Esophagus squamous epithelium (tissue), 5 donors: ENCODE measurements at regions not wholly inside any gene's neighbourhood (a gene's known extent, or its start where the extent isn't known, plus 50 kb on each side); places are given as distances from the start of the nearest gene placed in this dataset.

Experiments
- DNase-seq: peaks from one replicate; lab custom pipeline; 2025; lab: John Stamatoyannopoulos, UW
- H3K27ac ChIP-seq, 4 donors: fragments of 200-600 bp; sonication (generic); one replicate each; pipeline ENCODE4 v1.5.1; 2016 to 2019; ENCODE audit warnings: mild to moderate bottlenecking in 1 of 4
- H3K27me3 ChIP-seq, 4 donors: fragments of 200-600 bp; sonication (generic); 1 replicate in 3 of 4; 2 replicates in 1 of 4; pipeline versions ENCODE4 v1.5.1 to v1.6.0; 2017 to 2021; ENCODE audit warnings: antibody characterized with exemption in 1 of 4
- H3K36me3 ChIP-seq, 3 donors: fragments of 200-600 bp; sonication (generic); one replicate each; pipeline ENCODE4 v1.5.1; 2016 to 2019
- H3K4me1 ChIP-seq, 3 donors: fragments of 200-600 bp; sonication (generic); one replicate each; pipeline ENCODE4 v1.5.1; 2017 to 2019
- H3K4me3 ChIP-seq, 4 donors: fragments of 200-600 bp; sonication (generic); 1 replicate in 3 of 4; 2 replicates in 1 of 4; pipeline ENCODE4 v1.5.1; 2016 to 2019; ENCODE audit warnings: mild to moderate bottlenecking in 2 of 4, moderate library complexity in 1 of 4
- H3K9me3 ChIP-seq, 3 donors: fragments of 200-600 bp; sonication (generic); one replicate each; pipeline ENCODE4 v1.5.1; 2016 to 2019
- POLR2A ChIP-seq, 4 donors: fragments of 450-650 bp; IDR thresholded peaks; one replicate each; pipeline ENCODE4 v1.6.1; 2017; ENCODE audit warnings: antibody characterized with exemption in 4 of 4, mild to moderate bottlenecking in 4 of 4, moderate library complexity in 3 of 4
- WGBS, 2 donors: methylation state at CpG; one replicate each; pipeline ENCODE4 v1.1.5; 2018; 5-methylcytosine and 5-hydroxymethylcytosine counted together
- intact Hi-C: fragments of 100-400 bp; cut with DNase I; formaldehyde crosslinking; loops from one replicate; pipeline ENCODE4 v1.15.0; 2022
- TF ChIP-seq, protein P1 (sequence below), 6 experiments: fragments of 450-650 bp in 4 of 6; fragments of 200-600 bp in 2 of 6; sonication (generic) in 2 of 6; IDR thresholded peaks; one replicate each; pipeline ENCODE4 v1.5.1; 2016 to 2019; ENCODE audit warnings: antibody characterized with exemption in 6 of 6, mild to moderate bottlenecking in 4 of 6, moderate library complexity in 4 of 6
- donor health status: DM: yes; HTN: yes; CAD: no.

DNA sequence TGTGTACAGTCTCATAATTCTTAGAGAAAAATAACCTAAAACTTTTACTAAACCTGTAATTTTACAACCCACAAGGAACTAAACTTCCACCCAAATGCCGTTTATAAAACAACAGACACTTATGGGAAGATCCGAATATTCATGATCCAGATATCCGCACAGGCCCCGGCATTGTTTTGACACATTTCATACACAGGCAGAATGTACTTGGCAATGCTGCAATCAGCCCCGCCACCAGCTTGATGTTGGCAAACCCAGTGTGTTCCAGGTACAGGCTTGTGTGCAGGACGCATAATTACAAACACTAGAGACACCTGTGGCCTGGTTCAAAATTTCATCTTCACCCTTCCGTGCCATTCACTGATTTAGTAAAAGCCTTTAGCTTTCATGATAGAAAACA, 393.0 kb upstream of the SALL3 start:
- intact Hi-C loops, result no loop called here
- Histone ChIP-seq H3K27me3 (no peaks in the 10 kb centered on the region), H3K4me1 (peaks cover 0 to 12% (median 0%) of the 10 kb centered on the region in 3 donors)

DNA sequence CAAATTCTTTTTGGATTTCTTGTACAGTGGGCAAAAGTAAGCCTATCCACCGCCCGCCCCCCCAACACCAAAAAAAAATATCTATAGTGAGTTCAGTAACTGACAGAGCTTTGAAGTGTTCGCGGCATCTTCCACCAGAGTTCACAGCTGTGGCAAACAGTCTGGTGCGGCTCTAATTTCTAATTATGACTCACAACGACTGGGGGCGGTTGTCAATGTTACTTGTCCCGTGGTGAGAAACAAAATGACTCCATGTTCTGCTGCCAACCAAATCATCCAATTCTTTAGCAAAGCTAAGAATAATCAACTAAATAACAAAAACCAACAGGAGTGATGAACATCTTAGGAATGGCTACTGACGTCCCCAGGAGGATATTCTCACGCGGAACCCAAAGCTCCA, 392.5 kb upstream of the SALL3 start:
- Histone ChIP-seq H3K27me3 (no peaks in the 10 kb centered on the region), H3K36me3 (no peaks in the 10 kb centered on the region), H3K27ac (no peak overlapping the region), H3K4me3 (no peak overlapping the region), H3K4me1 (peaks cover 0 to 12% (median 0%) of the 10 kb centered on the region in 3 donors), H3K9me3 (no peaks in the 10 kb centered on the region)
- DNase-seq, result no peak
- no peak for TF ChIP-seq POLR2A (IDR thresholded peaks at IDR 0.05)
- TF ChIP-seq, protein P1, sequence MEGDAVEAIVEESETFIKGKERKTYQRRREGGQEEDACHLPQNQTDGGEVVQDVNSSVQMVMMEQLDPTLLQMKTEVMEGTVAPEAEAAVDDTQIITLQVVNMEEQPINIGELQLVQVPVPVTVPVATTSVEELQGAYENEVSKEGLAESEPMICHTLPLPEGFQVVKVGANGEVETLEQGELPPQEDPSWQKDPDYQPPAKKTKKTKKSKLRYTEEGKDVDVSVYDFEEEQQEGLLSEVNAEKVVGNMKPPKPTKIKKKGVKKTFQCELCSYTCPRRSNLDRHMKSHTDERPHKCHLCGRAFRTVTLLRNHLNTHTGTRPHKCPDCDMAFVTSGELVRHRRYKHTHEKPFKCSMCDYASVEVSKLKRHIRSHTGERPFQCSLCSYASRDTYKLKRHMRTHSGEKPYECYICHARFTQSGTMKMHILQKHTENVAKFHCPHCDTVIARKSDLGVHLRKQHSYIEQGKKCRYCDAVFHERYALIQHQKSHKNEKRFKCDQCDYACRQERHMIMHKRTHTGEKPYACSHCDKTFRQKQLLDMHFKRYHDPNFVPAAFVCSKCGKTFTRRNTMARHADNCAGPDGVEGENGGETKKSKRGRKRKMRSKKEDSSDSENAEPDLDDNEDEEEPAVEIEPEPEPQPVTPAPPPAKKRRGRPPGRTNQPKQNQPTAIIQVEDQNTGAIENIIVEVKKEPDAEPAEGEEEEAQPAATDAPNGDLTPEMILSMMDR (IDR thresholded peaks at IDR 0.05), result no peak
- 33 to 45% methylated on average over 11 of the region's 11 CpGs for WGBS, 2 donors
- intact Hi-C loops, result no loop called here

More for the DNA sequence above, 393.0 kb upstream of the SALL3 start:
- TF ChIP-seq, protein P1 (IDR thresholded peaks at IDR 0.05), result peak in 1 of 6 experiments; percentile 4
- no peak for TF ChIP-seq POLR2A (IDR thresholded peaks at IDR 0.05)
- DNase-seq, result no peak
- Histone ChIP-seq H3K27ac (no peak overlapping the region), H3K36me3 (no peaks in the 10 kb centered on the region), H3K4me3 (no peak overlapping the region), H3K9me3 (no peaks in the 10 kb centered on the region)
- WGBS, 2 donors, result 34 to 49% methylated on average over 7 of the region's 7 CpGs

DNA sequence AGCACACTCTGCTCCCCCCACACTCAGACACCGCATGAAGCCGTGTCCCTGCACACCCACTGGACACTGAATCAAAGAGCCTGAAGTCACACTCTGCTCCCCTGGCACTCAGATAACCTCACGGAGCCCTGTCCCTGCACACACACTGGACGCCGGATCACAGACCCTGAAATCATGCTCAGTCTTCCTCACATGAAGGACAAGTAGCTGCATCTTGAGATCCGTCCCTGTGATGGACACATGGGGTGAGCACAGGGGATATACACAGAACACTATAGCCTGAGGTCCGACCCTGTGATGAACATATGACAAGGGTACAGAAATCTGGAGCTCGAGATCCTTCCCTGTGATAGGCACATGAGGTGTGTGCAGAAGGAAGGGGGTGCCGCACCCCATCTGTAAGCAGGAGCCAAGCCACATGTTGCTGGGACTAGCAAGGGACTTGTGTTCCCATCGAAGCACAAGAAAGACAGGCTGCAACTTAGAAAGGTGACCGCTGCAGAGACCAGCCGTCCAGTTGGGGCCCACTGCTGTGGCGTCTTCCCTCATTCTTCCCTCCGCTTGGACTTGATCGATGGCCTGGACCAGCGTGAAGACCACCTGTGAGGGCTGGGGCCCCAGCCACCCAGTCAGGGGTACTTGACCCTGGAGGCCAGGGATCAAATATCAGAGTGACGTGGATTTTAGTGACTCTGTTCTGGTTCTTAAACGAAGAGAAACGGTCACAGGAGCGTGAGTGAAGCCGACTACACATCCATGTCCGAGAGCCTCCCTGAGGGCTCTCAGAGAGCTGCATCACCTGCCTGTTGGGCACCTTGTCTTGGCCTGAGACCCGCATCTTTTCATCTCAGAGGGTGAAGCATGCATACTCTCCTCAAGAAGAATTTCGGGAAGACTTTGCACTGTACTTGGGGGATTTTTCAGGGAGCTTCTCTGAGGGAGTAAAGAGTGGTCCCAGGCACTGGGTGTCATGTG, 391.7 kb upstream of the SALL3 start:
- H3K27me3 ChIP-seq, result no peaks in the 10 kb centered on the region
- H3K4me3 ChIP-seq, result no peak overlapping the region
- H3K36me3 ChIP-seq, result no peaks in the 10 kb centered on the region
- TF ChIP-seq, protein P1 (IDR thresholded peaks at IDR 0.05), result no peak
- TF ChIP-seq POLR2A (IDR thresholded peaks at IDR 0.05), result no peak
- peaks cover 0 to 12% (median 0%) of the 10 kb centered on the region in 3 donors for H3K4me1 ChIP-seq
- WGBS, 2 donors, result 88 to 99% methylated on average over 11 to 17 of the region's 24 CpGs
- DNase-seq, result no peak
- no peak overlapping the region for H3K27ac ChIP-seq
- H3K9me3 ChIP-seq, result no peaks in the 10 kb centered on the region
- intact Hi-C loops, result no loop called here

DNA sequence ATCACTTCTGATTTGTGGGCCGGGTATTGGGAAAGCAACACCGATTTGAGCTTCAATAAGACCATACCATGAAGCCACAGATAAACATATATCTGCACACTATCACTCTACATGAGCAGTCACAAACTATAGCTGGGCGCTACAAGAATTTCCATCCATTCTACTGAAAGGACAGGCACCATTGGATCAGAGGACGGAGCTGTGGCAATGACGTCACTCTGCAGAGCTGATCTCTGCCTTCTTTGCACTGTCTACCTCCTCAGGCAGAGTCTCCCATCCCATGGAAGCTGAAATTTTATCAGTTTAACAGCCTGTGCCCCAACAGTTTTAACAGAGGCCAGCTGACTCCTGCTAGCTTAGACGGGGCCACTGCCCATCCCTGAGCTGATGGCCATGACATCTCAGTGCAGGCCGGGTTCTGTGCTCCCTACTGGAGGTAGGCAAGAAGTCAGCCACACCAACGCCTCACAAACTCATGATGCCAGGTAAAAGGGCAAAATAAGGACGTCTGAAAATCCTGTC, 389.6 kb upstream of the SALL3 start:
- Histone ChIP-seq H3K4me1 (peaks cover 0 to 16% (median 0%) of the 10 kb centered on the region in 3 donors), H3K36me3 (no peaks in the 10 kb centered on the region), H3K4me3 (no peak overlapping the region), H3K27me3 (no peaks in the 10 kb centered on the region), H3K9me3 (peaks cover 0 to 16% (median 12%) of the 10 kb centered on the region in 3 donors), H3K27ac (no peak overlapping the region)
- intact Hi-C loops, result no loop called here
- WGBS, 2 donors, result 78% methylated on average over 7 of the region's 9 CpGs
- no peak for TF ChIP-seq POLR2A (IDR thresholded peaks at IDR 0.05)
- TF ChIP-seq, protein P1 (IDR thresholded peaks at IDR 0.05), result no peak
- DNase-seq, result no peak

DNA sequence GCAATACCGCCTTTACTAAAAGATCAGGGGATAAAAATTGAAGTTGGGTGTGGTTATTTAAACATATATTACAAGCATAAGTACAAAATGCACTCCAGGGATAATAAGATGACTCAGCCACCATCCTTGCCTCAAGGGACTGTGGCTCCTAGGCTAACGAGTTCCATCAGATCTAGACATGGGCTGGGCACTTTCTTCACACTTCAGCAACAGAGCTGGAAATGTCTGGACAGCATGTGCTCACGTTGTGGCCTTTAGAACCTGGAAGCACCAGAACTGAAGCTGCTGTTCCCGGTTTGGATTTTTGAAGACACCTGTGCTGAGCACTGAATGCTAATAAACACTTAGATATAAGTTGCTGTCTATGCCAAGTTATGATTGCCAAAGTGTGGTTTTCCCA, 384.2 kb upstream of the SALL3 start:
- TF ChIP-seq, protein P1 (IDR thresholded peaks at IDR 0.05), result no peak
- WGBS, 2 donors, result 27 to 56% methylated on average over 3 to 4 of the region's 4 CpGs

More for the DNA sequence above, 384.2 kb upstream of the SALL3 start:
- no peak for DNase-seq
- peaks cover 0 to 25% (median 0%) of the 10 kb centered on the region in 3 donors for H3K4me1 ChIP-seq
- H3K27ac ChIP-seq, result peak overlapping the region in 2 of 4 donors; percentile 1 to 64
- no peaks in the 10 kb centered on the region for H3K36me3 ChIP-seq
- H3K4me3 ChIP-seq, result no peak overlapping the region
- intact Hi-C loops, result no loop called here
- H3K9me3 ChIP-seq, result peaks cover 0 to 16% (median 12%) of the 10 kb centered on the region in 3 donors
- peaks cover 0 to 5% (median 0%) of the 10 kb centered on the region in 4 donors for H3K27me3 ChIP-seq
